ENCODE measurements at regions not wholly inside any gene's neighbourhood (a gene's known extent, or its start where the extent isn't known, plus 50 kb on each side); places are given as distances from the start of the nearest gene placed in this dataset.

DNA sequence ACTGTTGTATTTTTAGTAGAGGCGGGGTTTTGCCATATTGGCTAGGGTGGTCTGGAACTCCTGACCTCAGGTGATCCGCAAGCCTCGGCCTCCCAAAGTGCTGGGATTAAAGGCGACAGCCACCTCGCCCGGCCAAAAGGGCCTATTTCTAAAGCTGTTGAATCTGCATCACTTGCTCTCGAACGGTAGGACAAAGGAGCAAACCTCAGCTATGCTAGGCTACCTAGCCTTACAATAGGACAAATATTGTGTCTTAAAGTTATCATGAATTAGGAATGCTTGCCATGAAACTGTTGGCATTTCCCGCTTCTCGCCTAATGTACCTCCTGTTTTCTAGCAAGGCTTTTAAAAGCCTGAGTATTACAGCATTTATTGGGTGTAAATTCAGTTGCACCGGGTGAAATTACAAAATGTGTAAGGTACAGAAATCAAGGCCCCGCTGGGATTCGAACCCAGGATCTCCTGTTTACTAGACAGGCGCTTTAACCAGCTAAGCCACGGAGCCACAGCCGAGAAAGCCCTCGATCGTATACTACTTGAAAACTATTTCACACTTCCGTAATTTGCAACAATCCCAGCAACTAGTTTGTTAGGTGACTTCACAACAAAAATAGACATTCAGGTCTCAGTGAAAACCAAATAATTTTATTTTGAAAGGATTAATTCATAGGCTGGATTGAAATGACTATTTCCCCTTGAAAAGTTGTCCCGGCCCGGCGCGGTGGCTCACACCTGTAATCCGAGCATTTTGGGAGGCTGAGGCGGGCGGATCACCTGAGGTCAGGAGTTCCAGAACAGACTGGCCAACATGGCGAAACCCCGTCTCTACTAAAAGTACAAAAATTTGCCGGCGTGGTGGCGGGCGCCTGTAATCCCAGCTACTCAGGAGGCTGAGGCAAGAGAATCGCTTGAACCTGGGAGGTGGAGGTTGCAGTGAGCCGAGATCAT lies 211.6 kb upstream of the ZNF184 start (continued):
- TF ChIP-seq CC2D1A (CRISPR knock-in tag; IDR thresholded peaks at IDR 0.05) = 0 out of 2 replicates have a peak, but pooled peaks have one; percentile 80
- no peak for TF ChIP-seq NFIB (CRISPR knock-in tag; IDR thresholded peaks at IDR 0.05; ENCODE audit: borderline replicate concordance)
- TF ChIP-seq CREM (IDR thresholded peaks at IDR 0.05) = peak; percentile 28; the same call in 1 of the 2 replicates
- no peak for TF ChIP-seq CREM (CRISPR knock-in tag; IDR thresholded peaks at IDR 0.05)
- TF ChIP-seq, protein P1, sequence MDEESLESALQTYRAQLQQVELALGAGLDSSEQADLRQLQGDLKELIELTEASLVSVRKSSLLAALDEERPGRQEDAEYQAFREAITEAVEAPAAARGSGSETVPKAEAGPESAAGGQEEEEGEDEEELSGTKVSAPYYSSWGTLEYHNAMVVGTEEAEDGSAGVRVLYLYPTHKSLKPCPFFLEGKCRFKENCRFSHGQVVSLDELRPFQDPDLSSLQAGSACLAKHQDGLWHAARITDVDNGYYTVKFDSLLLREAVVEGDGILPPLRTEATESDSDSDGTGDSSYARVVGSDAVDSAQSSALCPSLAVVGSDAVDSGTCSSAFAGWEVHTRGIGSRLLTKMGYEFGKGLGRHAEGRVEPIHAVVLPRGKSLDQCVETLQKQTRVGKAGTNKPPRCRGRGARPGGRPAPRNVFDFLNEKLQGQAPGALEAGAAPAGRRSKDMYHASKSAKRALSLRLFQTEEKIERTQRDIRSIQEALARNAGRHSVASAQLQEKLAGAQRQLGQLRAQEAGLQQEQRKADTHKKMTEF (CRISPR knock-in tag; IDR thresholded peaks at IDR 0.05) = peak; percentile 89
- TF ChIP-seq, protein P2, sequence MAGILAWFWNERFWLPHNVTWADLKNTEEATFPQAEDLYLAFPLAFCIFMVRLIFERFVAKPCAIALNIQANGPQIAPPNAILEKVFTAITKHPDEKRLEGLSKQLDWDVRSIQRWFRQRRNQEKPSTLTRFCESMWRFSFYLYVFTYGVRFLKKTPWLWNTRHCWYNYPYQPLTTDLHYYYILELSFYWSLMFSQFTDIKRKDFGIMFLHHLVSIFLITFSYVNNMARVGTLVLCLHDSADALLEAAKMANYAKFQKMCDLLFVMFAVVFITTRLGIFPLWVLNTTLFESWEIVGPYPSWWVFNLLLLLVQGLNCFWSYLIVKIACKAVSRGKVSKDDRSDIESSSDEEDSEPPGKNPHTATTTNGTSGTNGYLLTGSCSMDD (CRISPR knock-in tag; IDR thresholded peaks at IDR 0.05) = no peak
- no peak for TF ChIP-seq PCBP1 (IDR thresholded peaks at IDR 0.05; ENCODE audit: borderline replicate concordance, low read depth, low read length)
- peak; percentile 3; the same call in 1 of the 2 replicates for TF ChIP-seq ZNF136 (CRISPR knock-in tag; IDR thresholded peaks at IDR 0.05; ENCODE audit: low read depth)
- no peak for TF ChIP-seq FOXP1 (IDR thresholded peaks at IDR 0.05)
- peak; percentile 33 for TF ChIP-seq FOXP1 (CRISPR knock-in tag; IDR thresholded peaks at IDR 0.05)
- TF ChIP-seq ZBTB38 (CRISPR knock-in tag; IDR thresholded peaks at IDR 0.05) = no peak
- 0 out of 2 replicates have a peak, but pooled peaks have one; percentile 7 for TF ChIP-seq KDM5B (CRISPR knock-in tag; IDR thresholded peaks at IDR 0.05; ENCODE audit: borderline replicate concordance)
- TF ChIP-seq PPARG (CRISPR knock-in tag; conservative IDR thresholded peaks at IDR 0.05) = peak; percentile 50; the same call in 1 of the 2 replicates
- TF ChIP-seq FOXJ3 (CRISPR knock-in tag; IDR thresholded peaks at IDR 0.05; ENCODE audit: borderline replicate concordance) = peak; percentile 87; the same call in 1 of the 2 replicates
- TF ChIP-seq, protein P3, sequence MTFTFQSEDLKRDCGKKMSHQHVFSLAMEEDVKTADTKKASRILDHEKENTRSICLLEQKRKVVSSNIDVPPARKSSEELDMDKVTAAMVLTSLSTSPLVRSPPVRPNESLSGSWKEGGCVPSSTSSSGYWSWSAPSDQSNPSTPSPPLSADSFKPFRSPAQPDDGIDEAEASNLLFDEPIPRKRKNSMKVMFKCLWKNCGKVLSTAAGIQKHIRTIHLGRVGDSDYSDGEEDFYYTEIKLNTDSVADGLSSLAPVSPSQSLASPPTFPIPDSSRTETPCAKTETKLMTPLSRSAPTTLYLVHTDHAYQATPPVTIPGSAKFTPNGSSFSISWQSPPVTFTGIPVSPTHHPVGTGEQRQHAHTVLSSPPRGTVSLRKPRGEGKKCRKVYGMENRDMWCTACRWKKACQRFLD (CRISPR knock-in tag; IDR thresholded peaks at IDR 0.05; ENCODE audit: borderline replicate concordance) = peak; percentile 11; the same call in 1 of the 2 replicates
- TF ChIP-seq RFXANK (CRISPR knock-in tag; IDR thresholded peaks at IDR 0.05) = peak; percentile 80; the same call in 1 of the 2 replicates
- TF ChIP-seq, protein P4, sequence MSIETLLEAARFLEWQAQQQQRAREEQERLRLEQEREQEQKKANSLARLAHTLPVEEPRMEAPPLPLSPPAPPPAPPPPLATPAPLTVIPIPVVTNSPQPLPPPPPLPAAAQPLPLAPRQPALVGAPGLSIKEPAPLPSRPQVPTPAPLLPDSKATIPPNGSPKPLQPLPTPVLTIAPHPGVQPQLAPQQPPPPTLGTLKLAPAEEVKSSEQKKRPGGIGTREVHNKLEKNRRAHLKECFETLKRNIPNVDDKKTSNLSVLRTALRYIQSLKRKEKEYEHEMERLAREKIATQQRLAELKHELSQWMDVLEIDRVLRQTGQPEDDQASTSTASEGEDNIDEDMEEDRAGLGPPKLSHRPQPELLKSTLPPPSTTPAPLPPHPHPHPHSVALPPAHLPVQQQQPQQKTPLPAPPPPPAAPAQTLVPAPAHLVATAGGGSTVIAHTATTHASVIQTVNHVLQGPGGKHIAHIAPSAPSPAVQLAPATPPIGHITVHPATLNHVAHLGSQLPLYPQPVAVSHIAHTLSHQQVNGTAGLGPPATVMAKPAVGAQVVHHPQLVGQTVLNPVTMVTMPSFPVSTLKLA (IDR thresholded peaks at IDR 0.05) = no peak
- no peak for TF ChIP-seq MYNN (CRISPR knock-in tag; IDR thresholded peaks at IDR 0.05; ENCODE audit: low read depth)
- TF ChIP-seq ZNF350 (CRISPR knock-in tag; IDR thresholded peaks at IDR 0.05; ENCODE audit: borderline replicate concordance, low read depth) = 0 out of 2 replicates have a peak, but pooled peaks have one; percentile 51
- TF ChIP-seq GATAD2A (CRISPR knock-in tag; IDR thresholded peaks at IDR 0.05) = peak; percentile 93
- TF ChIP-seq SNAI1 (CRISPR knock-in tag; IDR thresholded peaks at IDR 0.05; ENCODE audit: borderline replicate concordance) = 0 out of 2 replicates have a peak, but pooled peaks have one; percentile 36
- TF ChIP-seq, protein P5, sequence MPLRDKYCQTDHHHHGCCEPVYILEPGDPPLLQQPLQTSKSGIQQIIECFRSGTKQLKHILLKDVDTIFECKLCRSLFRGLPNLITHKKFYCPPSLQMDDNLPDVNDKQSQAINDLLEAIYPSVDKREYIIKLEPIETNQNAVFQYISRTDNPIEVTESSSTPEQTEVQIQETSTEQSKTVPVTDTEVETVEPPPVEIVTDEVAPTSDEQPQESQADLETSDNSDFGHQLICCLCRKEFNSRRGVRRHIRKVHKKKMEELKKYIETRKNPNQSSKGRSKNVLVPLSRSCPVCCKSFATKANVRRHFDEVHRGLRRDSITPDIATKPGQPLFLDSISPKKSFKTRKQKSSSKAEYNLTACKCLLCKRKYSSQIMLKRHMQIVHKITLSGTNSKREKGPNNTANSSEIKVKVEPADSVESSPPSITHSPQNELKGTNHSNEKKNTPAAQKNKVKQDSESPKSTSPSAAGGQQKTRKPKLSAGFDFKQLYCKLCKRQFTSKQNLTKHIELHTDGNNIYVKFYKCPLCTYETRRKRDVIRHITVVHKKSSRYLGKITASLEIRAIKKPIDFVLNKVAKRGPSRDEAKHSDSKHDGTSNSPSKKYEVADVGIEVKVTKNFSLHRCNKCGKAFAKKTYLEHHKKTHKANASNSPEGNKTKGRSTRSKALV (CRISPR knock-in tag; IDR thresholded peaks at IDR 0.05) = peak; percentile 68; the same call in 1 of the 2 replicates

All from HepG2 (cell line).